OCI-LY3 (cell line): ENCODE measurements at regions not wholly inside any gene's neighbourhood (a gene's known extent, or its start where the extent isn't known, plus 50 kb on each side); places are given as distances from the start of the nearest gene placed in this dataset.

ENCODE experiments used
- H2AFZ ChIP-seq: fragments of 200-600, 300-600 bp; shearing (Covaris generic); 2 replicates; pipeline ENCODE4 v1.6.0; 2014; ENCODE audit warnings: antibody characterized with exemption, low read depth, low read length
- H3K27ac ChIP-seq: fragments of 200-600, 300-600 bp; sonication (generic); 2 replicates; pipeline ENCODE4 v1.5.1; 2014; ENCODE audit warnings: mild to moderate bottlenecking, low read length, moderate library complexity, mixed read lengths
- H3K27me3 ChIP-seq: fragments of 200-600, 300-600 bp; sonication (generic); 2 replicates; pipeline ENCODE4 v1.6.1; 2014; ENCODE audit warnings: low read depth, low read length, mixed read lengths
- H3K36me3 ChIP-seq: fragments of 200-600, 300-600 bp; sonication (generic); replicated peaks from 2 replicates; pipeline ENCODE3; 2014; ENCODE audit warnings: low read depth, low read length, mixed read lengths
- H3K4me1 ChIP-seq: fragments of 300-600, 200-600 bp; sonication (generic); 2 replicates; pipeline ENCODE4 v1.6.1; 2014; ENCODE audit warnings: low read length, mixed read lengths
- H3K4me2 ChIP-seq: fragments of 200-600, 300-600 bp; sonication (generic); 2 replicates; pipeline ENCODE4 v1.6.1; 2014; ENCODE audit warnings: low read length, mixed read lengths
- H3K4me3 ChIP-seq: fragments of 300-600, 200-600 bp; sonication (generic); 2 replicates; pipeline ENCODE4 v1.5.1; 2014; ENCODE audit warnings: antibody characterized with exemption, mild to moderate bottlenecking, low read length, moderate library complexity
- H3K79me2 ChIP-seq: fragments of 300-600, 200-600 bp; shearing (Covaris generic); 2 replicates; pipeline ENCODE4 v1.6.1; 2014; ENCODE audit warnings: mild to moderate bottlenecking, low read length, mixed read lengths
- H3K9ac ChIP-seq: fragments of 300-600, 200-600 bp; shearing (Covaris generic); 2 replicates; pipeline ENCODE4 v1.6.0; 2014; ENCODE audit warnings: mild to moderate bottlenecking, low read length, moderate library complexity
- H3K9me3 ChIP-seq: fragments of 200-600, 300-600 bp; shearing (Covaris generic); 2 replicates; pipeline ENCODE4 v1.6.1; 2014; ENCODE audit warnings: low read length, mixed read lengths; ENCODE audit not compliant: insufficient read depth
- H4K20me1 ChIP-seq: fragments of 200-600, 300-600 bp; sonication (generic); 2 replicates; pipeline ENCODE4 v1.6.1; 2016; ENCODE audit warnings: low read length, mixed read lengths; ENCODE audit not compliant: insufficient read depth
- CTCF ChIP-seq: fragments of 200-600, 300-600 bp; sonication (generic); IDR thresholded peaks from 2 replicates; pipeline ENCODE4 v1.5.1; 2014; ENCODE audit warnings: antibody characterized with exemption, low read length, low read depth
- EZH2phosphoT487 ChIP-seq: fragments of 200-600 bp; shearing (Covaris generic); IDR thresholded peaks from 2 replicates; pipeline ENCODE4 v1.6.1; 2018; ENCODE audit warnings: antibody characterized with exemption, mixed run types, low read depth

DNA sequence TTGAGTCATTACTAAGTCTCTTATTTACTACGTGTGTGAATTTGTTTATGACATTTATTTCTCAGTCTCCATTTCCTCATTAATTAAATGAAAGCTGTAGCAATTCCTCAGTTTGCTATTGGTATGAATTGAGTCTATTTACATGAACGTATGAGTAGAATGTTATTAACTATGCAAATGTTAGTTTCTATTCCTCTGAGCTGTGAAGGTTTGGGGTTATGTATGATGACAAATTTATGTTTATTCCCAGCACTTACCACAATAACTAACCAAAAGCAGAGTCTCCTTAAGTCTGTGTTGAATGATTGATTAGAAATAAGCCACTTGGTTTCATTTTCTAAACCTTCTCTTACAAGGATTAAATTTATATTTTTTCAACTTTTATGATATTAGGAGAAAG lies 1340.9 kb downstream of the FSCB start:
- Histone ChIP-seq H3K27me3 (no peaks in the 10 kb centered on the region), H3K4me2 (no peak overlapping the region), H3K4me1 (peaks cover 51% of the 10 kb centered on the region), H3K36me3 (no peaks in the 10 kb centered on the region), H3K9ac (no peak overlapping the region), H2AFZ (no peak overlapping the region), H3K4me3 (no peak overlapping the region), H3K27ac (no peak overlapping the region), H4K20me1 (no peaks in the 10 kb centered on the region), H3K79me2 (no peaks in the 10 kb centered on the region), H3K9me3 (no peaks in the 10 kb centered on the region)
- TF ChIP-seq EZH2phosphoT487 (no peak), CTCF (no peak)

DNA sequence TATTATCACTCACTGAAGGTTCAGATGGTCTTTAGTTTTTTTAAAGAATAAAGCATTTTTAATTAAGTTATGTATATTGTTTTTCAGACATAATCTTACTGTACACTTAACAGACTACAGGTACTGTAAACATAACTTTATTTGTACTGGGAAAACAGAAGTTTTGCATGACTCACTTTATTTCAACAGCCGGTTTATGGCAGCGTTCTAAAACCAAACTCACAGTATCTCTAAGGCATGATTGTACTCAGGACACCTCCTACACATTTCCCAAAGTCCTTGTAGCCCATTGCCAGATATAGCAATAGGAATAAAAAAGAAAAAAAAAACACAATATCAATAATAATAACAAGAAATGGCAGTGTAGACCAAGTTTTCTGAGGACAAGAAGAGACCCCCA lies 1341.4 kb downstream of the FSCB start:
- no peak overlapping the region for H3K4me2 ChIP-seq
- no peaks in the 10 kb centered on the region for H3K36me3 ChIP-seq
- H3K9ac ChIP-seq, result no peak overlapping the region
- no peaks in the 10 kb centered on the region for H4K20me1 ChIP-seq
- H2AFZ ChIP-seq, result no peak overlapping the region
- H3K9me3 ChIP-seq, result no peaks in the 10 kb centered on the region
- H3K79me2 ChIP-seq, result no peaks in the 10 kb centered on the region
- H3K27me3 ChIP-seq, result no peaks in the 10 kb centered on the region
- H3K27ac ChIP-seq, result no peak overlapping the region
- no peak for TF ChIP-seq CTCF
- no peak for TF ChIP-seq EZH2phosphoT487
- H3K4me1 ChIP-seq, result peaks cover 56% of the 10 kb centered on the region
- no peak overlapping the region for H3K4me3 ChIP-seq

GRCh38 chr14:43161477-43161876 lies 1345.6 kb downstream of the FSCB start:
- TF ChIP-seq EZH2phosphoT487 (no peak), CTCF (no peak)

GRCh38 chr14:43157661-43158060 lies 1349.4 kb downstream of the FSCB start:
- Histone ChIP-seq H3K4me3 (no peak overlapping the region), H3K79me2 (no peaks in the 10 kb centered on the region), H3K27ac (no peak overlapping the region), H3K9ac (no peak overlapping the region), H3K9me3 (no peaks in the 10 kb centered on the region), H3K4me1 (peaks cover 19% of the 10 kb centered on the region), H3K36me3 (no peaks in the 10 kb centered on the region), H3K4me2 (no peak overlapping the region), H4K20me1 (no peaks in the 10 kb centered on the region), H3K27me3 (no peaks in the 10 kb centered on the region), H2AFZ (no peak overlapping the region)
- TF ChIP-seq CTCF (no peak), EZH2phosphoT487 (no peak)

More at GRCh38 chr14:43161477-43161876, 1345.6 kb downstream of the FSCB start:
- Histone ChIP-seq H3K36me3 (no peaks in the 10 kb centered on the region), H4K20me1 (no peaks in the 10 kb centered on the region), H3K9me3 (no peaks in the 10 kb centered on the region), H2AFZ (peak overlapping the region; percentile 28; the same call in 1 of the 2 replicates), H3K79me2 (no peaks in the 10 kb centered on the region), H3K4me2 (peak overlapping the region; percentile 61), H3K27me3 (no peaks in the 10 kb centered on the region), H3K4me1 (peaks cover 35% of the 10 kb centered on the region), H3K9ac (peak overlapping the region; percentile 37; the same call in 1 of the 2 replicates), H3K4me3 (peak overlapping the region; percentile 29; the same call in 1 of the 2 replicates), H3K27ac (peak overlapping the region; percentile 92)
